GM19455 (cell line): ENCODE measurements at regions not wholly inside any gene's neighbourhood (a gene's known extent, or its start where the extent isn't known, plus 50 kb on each side); places are given as distances from the start of the nearest gene placed in this dataset.

Experiments
- ATAC-seq: cut with Tn5 transposase; IDR thresholded peaks from one replicate; pipeline ENCODE4 v1.9.1; 2021; ENCODE audit not compliant: unreplicated experiment

- no peak for ATAC-seq
These were observed 504.5 kb downstream of the CD83 start for GRCh38 chr6:14622085-14622484.

GRCh38 chr6:14622909-14623505 is 505.4 kb downstream of the CD83 start:
- no peak for ATAC-seq

DNA sequence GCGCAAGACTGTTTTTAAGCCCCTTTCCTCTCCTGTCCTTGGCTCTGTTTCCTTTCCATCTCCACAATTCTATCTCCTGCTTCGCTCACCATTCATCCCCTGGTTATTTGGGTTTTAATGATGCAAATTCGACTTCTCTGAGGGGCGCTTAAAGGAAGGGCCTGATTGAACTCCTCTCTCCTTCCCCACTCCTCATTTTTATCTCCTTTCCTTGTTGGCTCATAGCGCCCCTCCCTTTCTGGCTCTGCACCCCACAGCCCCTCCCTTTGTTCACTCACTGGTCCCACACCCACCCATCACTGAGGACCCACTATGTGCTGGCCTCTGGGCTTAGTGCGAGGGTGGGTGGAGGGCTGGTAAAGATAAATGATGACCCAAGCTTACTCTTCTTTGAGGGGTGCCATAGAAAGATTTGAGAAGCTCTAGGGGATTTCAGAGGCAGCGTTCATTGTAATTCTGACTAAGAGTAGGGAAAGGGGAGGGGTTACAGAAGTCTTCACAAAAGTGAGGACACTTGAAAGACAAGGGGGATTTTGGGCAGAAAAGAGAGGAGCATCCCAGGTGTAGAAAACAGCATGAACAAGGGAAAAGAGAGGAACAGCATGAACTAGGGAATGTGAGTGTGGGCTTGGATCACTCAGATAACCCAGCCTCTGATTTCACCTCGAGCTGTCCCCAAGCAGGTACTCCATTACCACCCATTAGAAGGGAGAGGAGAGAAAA is 507.8 kb downstream of the CD83 start:
- no peak for ATAC-seq

DNA sequence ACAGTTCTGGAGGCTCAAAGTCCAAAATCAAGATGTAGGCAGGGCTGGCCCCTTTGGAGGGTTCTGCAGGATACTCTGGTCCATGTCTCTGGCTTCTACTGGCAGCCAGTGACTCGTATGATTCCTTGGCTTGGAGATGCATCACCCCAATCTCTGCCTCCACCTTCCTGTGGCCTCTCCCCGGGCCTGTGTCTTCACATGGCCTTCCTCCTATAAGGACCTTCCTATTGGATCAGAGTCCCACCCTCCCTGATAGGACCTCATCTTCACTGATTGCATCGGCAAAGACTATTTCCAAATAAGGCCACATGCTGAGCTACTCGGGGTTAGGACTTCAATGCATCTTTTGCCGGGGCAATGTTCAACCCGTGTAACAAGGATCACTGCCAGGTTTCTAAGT is 509.0 kb downstream of the CD83 start:
- ATAC-seq: no peak

- no peak for ATAC-seq
These were observed 512.4 kb downstream of the CD83 start for GRCh38 chr6:14630016-14630415.

DNA sequence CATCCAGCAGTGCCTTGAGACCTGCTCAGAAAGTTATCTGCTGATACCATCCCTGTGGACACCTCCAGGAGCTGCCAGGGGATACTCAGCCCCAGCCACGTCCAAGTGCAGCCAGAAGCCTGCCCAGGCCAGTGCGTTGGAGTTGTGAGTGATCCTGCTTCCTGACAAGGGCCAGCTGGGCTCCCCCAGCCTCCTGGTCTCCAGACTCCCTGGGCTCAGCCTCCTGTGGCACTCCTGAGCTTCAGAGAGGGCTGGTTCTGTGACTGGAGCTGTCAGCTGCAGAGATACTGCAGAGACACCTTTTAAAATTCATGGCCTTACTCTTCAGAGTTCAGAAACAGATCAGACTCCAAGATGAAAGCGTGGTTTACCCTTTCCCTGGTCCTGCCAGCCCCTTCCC is 515.9 kb downstream of the CD83 start:
- ATAC-seq: no peak

- ATAC-seq: no peak
These were observed 516.5 kb downstream of the CD83 start for GRCh38 chr6:14634072-14634471.

GRCh38 chr6:14635195-14635594 is 517.6 kb downstream of the CD83 start:
- ATAC-seq: no peak

GRCh38 chr6:14635934-14636591 is 518.5 kb downstream of the CD83 start:
- ATAC-seq: no peak

DNA sequence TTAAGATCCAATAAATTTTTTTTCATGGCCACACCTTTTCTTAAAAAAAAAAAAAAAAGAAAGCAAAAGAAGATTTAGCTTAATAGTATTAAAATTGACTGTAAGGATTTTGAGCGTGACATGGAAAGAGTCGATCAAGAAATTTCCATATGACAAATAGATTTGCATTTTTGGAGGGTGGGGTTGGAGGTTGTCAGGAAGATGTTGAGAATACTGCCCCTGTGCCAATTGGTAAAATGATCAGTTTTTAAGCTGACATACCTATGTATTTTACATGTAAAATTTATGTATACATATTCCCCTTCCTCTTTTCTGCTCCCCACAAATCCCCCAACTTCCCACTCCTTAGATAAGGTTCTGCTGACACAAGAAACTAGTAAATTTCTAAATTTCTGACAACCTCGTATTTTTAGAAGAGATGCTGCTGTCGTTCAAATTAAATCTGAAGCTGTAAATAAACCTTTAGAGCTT is 520.9 kb downstream of the CD83 start:
- no peak for ATAC-seq

- ATAC-seq: no peak
These were observed 521.6 kb downstream of the CD83 start for GRCh38 chr6:14638906-14639761.

GRCh38 chr6:14639983-14640599 is 522.5 kb downstream of the CD83 start:
- ATAC-seq: no peak

GRCh38 chr6:14640631-14641030 is 523.1 kb downstream of the CD83 start:
- no peak for ATAC-seq

DNA sequence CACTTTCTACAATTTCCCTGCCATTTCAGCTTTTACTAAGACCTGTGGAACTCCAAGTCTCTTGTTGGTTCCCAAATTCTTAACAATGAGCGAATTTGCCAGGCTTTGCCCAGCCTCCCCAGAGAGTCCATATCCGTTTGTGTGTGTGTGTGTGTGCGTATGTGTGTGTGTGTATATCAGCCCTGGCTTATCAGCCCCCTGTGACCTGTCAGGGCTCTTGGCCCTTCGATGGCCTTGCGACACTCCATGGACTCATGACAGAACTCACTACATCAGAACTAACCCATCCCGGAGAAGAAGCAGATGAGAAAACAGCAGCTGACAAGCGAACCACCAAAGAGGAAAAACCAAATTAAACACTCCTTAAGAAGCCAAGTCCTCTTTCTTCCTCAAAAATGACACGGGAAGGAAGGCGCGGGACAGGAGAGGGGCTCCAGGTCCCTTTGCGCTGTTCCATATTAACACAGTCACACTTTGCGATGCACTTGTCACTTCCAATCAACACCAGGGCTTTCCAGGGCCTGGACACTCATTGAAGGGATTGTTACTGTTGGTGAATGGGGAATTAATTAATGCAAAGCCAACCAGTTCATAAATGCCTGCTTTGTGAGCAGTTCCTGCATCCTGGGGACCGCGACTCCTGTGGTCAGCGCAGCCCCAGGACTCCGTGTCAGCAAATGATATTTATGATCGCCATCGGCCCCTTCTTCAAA is 524.0 kb downstream of the CD83 start:
- no peak for ATAC-seq

DNA sequence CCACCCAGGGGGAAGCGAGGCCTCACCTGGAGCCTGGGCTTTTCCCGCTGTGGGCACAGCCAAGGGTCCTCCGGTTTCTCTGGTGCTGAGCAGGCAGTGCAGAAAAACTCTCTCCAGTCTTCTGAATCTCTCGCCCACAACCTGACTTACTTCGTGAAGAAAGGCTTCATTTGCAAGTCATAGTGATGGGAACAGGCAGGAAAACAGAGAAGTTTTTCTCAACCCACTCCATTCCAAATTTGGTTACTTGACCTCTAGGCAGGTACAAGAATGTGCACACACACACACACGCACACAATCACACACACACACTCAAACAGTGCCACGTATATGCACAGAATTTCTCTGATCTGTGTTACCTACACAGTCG is 524.5 kb downstream of the CD83 start:
- no peak for ATAC-seq

GRCh38 chr6:14642842-14643241 is 525.3 kb downstream of the CD83 start:
- no peak for ATAC-seq

- no peak for ATAC-seq
These were observed 526.8 kb downstream of the CD83 start for GRCh38 chr6:14644381-14644780.

DNA sequence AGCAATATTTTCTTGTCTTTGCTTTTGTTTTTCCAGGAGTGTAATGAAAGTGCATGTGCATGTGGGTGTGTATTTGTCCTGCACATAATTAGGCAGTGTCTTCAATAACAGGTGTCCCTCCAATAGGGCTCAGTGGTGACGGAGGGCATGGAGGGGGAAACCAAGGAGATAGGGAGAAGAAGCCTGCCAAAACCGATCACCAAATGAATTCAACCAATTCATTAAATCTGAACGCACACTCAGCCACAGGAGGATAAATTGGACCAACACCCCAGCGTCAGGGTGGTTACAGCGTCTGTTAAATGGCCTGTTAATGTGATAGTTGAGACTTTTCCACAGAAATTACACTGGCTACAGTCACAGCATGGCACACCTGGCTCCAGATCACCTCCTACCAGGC is 527.6 kb downstream of the CD83 start:
- ATAC-seq: no peak

- no peak for ATAC-seq
These were observed 528.3 kb downstream of the CD83 start for GRCh38 chr6:14645841-14646240.

DNA sequence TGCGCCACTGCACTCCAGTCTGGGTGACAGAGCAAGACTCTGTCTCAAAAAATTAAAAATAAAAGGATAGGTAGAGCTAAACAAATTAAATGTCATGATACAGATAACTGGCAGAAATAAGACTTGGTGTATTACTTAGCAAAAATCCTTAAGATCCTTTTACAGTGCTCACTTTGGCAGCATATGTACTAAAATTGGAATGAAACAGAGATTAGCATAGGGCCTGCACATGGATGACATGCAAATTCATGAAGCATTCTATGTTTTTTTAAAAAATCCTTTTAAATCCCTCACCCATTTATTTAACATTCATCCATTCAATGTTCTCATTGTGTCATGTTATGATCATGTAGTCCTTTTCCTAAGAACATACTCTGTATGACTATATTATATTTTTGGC is 528.8 kb downstream of the CD83 start:
- no peak for ATAC-seq
